ENCODE measurements at regions not wholly inside any gene's neighbourhood (a gene's known extent, or its start where the extent isn't known, plus 50 kb on each side); places are given as distances from the start of the nearest gene placed in this dataset.

GRCh38 chr18:73590950-73591349 lies 556.7 kb downstream of the FBXO15 start:
- TF ChIP-seq POLR2A (IDR thresholded peaks at IDR 0.05), result no peak
- no peak for TF ChIP-seq CTCF (IDR thresholded peaks at IDR 0.05)
